CD4-positive, alpha-beta T cell (primary cell): ENCODE measurements at regions not wholly inside any gene's neighbourhood (a gene's known extent, or its start where the extent isn't known, plus 50 kb on each side); places are given as distances from the start of the nearest gene placed in this dataset.

Experiments
- ATAC-seq: fragments of 200-7000 bp; cut with Tn5 transposase; one replicate; pipeline ENCODE4 v1.10.0; 2022; ENCODE audit warnings: mild to moderate bottlenecking; ENCODE audit not compliant: poor library complexity
- CTCF ChIA-PET: fragments of 350-600 bp; sonication (Branson Sonifier 250); formaldehyde crosslinking; loops from one replicate; lab custom pipeline; 2021; ENCODE audit warnings: antibody characterized with exemption, inconsistent platforms; lab: Charles Lee
- POLR2A ChIA-PET: fragments of 350-600 bp; sonication (Branson Sonifier 250); formaldehyde crosslinking; loops from one replicate; lab custom pipeline; 2021; ENCODE audit warnings: antibody characterized with exemption, inconsistent platforms; lab: Charles Lee
- DNase-seq, 14 experiments: peaks; one replicate each; pipeline ENCODE4 v3.0.0-alpha.2; 2013 to 2020; ENCODE audit warnings: mixed read lengths in 2 of 14
- H3K27ac ChIP-seq, 2 donors: one replicate each; pipeline versions ENCODE4 v1.5.1 to v1.7.0; 2013; ENCODE audit warnings: low read length in 2 of 2, low read depth in 1 of 2, mild to moderate bottlenecking in 1 of 2
- H3K27me3 ChIP-seq, 2 experiments: 1 replicate in 1 of 2; 2 replicates in 1 of 2; pipeline versions ENCODE4 v1.6.1 to v1.7.0; 2013; ENCODE audit warnings: low read length in 2 of 2, control low read depth in 1 of 2, mild to moderate bottlenecking in 1 of 2, moderate library complexity in 1 of 2; ENCODE audit not compliant: insufficient read depth in 2 of 2, control insufficient read depth in 1 of 2
- H3K36me3 ChIP-seq: one replicate; pipeline ENCODE4 v1.6.1; 2013; ENCODE audit warnings: low read length, control low read depth; ENCODE audit not compliant: insufficient read depth
- H3K4me1 ChIP-seq: one replicate; pipeline ENCODE4 v1.6.1; 2013; ENCODE audit warnings: low read length, control low read depth; ENCODE audit not compliant: insufficient read depth
- H3K4me3 ChIP-seq: one replicate; pipeline ENCODE4 v1.5.1; 2013; ENCODE audit warnings: mild to moderate bottlenecking, low read length, moderate library complexity
- H3K9me3 ChIP-seq, 2 experiments: 1 replicate in 1 of 2; 2 replicates in 1 of 2; pipeline versions ENCODE4 v1.6.1 to v1.7.0; 2013; ENCODE audit warnings: low read length in 2 of 2, mild to moderate bottlenecking in 2 of 2, control low read depth in 1 of 2, moderate library complexity in 1 of 2; ENCODE audit not compliant: control insufficient read depth in 1 of 2, insufficient read depth in 1 of 2
- H3K27ac Mint-ChIP-seq: one replicate; pipeline ENCODE4 v1.8.0; 2020; ENCODE audit warnings: mixed read lengths
- H3K27me3 Mint-ChIP-seq: one replicate; pipeline ENCODE4 v1.8.0; 2021; ENCODE audit warnings: mixed read lengths
- H3K36me3 Mint-ChIP-seq: one replicate; pipeline ENCODE4 v1.8.0; 2021; ENCODE audit warnings: low read depth, mixed read lengths
- H3K4me1 Mint-ChIP-seq: one replicate; pipeline ENCODE4 v1.8.0; 2021; ENCODE audit warnings: low read depth, mixed read lengths
- H3K4me3 Mint-ChIP-seq: one replicate; pipeline ENCODE4 v1.8.0; 2020; ENCODE audit warnings: mild to moderate bottlenecking, mixed read lengths
- H3K9me3 Mint-ChIP-seq: one replicate; pipeline ENCODE4 v1.8.0; 2020; ENCODE audit warnings: mixed read lengths
- intact Hi-C, 2 experiments: fragments of 100-400 bp; cut with DNase I in 1 of 2; cut with micrococcal nuclease in 1 of 2; formaldehyde crosslinking; loops; one replicate each; pipeline versions ENCODE4 v1.15.1 to v1.9.0; 2023 to 2025; cut with DNase I, micrococcal nuclease
- TF ChIP-seq, protein P1 (sequence below): fragments of 200-600 bp; IDR thresholded peaks from one replicate; pipeline ENCODE4 v1.8.0; 2022; ENCODE audit warnings: antibody characterized with exemption, mild to moderate bottlenecking

DNA sequence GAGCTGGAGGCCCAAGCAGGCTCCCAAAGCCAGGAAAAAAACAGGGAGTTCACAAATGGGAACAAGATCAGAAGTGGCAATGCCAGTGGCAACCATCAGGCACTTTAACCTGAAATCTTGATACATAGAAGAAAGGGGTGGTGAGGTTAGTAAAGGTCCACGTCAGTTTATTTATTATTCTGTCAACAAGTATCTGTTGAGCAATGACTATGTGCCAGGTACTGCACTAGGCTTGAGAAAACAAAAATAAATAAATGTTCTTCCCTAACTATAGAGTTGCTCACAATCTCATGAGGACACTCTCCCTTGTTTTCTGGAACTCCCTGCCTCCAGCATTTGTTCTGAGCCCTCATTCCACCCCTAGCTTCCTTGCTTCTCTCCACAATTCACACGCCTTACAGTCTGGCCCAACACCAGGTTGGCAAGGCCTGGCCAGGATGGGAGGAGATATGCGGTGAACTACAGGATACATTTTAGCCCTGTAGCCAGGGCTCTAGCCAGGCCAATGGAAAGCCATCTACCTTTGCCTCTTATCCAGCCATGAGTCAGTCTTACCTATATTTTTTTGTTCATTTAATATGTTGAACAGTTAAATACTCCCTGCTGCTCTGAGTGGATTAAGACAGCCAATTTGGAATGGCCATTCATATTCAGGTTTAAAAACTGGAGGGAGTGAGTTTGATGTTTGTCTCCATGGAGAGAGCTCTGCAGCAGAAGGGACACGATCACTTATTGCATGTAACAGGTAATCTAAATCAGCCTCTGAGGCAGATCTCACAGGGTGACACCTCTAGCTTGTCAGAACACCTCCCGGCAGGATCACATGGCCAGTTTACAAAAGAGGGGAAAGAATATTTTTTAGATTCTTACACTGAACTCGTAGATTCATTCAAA is 161.9 kb upstream of the ATP11B start:
- Histone ChIP-seq H3K4me3 (no peak overlapping the region), H3K36me3 (no peaks in the 10 kb centered on the region), H3K9me3 (no peaks in the 10 kb centered on the region), H3K27me3 (peaks cover 0 to 7% of the 10 kb centered on the region in 2 experiments), H3K27ac (no peak overlapping the region), H3K4me1 (no peaks in the 10 kb centered on the region)
- Mint-ChIP-seq H3K27ac (no peak overlapping the region), H3K4me3 (no peak overlapping the region), H3K9me3 (no peaks in the 10 kb centered on the region), H3K4me1 (no peaks in the 10 kb centered on the region), H3K27me3 (peaks cover 7% of the 10 kb centered on the region), H3K36me3 (no peaks in the 10 kb centered on the region)
- ChIA-PET POLR2A (no interaction called here), CTCF (no interaction called here)
- TF ChIP-seq, protein P1, sequence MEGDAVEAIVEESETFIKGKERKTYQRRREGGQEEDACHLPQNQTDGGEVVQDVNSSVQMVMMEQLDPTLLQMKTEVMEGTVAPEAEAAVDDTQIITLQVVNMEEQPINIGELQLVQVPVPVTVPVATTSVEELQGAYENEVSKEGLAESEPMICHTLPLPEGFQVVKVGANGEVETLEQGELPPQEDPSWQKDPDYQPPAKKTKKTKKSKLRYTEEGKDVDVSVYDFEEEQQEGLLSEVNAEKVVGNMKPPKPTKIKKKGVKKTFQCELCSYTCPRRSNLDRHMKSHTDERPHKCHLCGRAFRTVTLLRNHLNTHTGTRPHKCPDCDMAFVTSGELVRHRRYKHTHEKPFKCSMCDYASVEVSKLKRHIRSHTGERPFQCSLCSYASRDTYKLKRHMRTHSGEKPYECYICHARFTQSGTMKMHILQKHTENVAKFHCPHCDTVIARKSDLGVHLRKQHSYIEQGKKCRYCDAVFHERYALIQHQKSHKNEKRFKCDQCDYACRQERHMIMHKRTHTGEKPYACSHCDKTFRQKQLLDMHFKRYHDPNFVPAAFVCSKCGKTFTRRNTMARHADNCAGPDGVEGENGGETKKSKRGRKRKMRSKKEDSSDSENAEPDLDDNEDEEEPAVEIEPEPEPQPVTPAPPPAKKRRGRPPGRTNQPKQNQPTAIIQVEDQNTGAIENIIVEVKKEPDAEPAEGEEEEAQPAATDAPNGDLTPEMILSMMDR = no peak
- intact Hi-C loops = no loop called here
- no peak for ATAC-seq
- no peak for DNase-seq

DNA sequence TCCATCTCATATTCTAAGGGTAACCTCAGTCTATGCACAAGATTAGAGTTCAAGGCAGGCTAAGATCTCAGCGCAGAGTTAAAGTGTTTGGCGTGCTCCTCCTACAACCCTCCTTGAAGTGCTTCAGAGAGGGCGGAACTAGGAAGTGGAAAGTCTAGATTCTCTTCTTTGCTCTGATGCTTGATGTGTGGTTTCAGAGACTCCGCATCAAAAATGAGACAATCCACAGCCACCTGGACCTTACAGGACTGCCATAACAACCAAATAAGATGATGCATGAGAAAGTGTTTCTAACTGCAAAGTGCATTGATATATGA is 161.3 kb upstream of the ATP11B start:
- no peaks in the 10 kb centered on the region for H3K4me1 Mint-ChIP-seq
- intact Hi-C loops = no loop called here
- ATAC-seq (no peak), DNase-seq (no peak)
- no peak overlapping the region for H3K27ac Mint-ChIP-seq
- POLR2A ChIA-PET = no interaction called here
- Histone ChIP-seq H3K4me3 (no peak overlapping the region), H3K9me3 (no peaks in the 10 kb centered on the region), H3K4me1 (no peaks in the 10 kb centered on the region), H3K27ac (no peak overlapping the region), H3K36me3 (no peaks in the 10 kb centered on the region), H3K27me3 (peaks cover 0 to 7% of the 10 kb centered on the region in 2 experiments)
- no peaks in the 10 kb centered on the region for H3K9me3 Mint-ChIP-seq
- H3K27me3 Mint-ChIP-seq = peaks cover 5% of the 10 kb centered on the region
- H3K36me3 Mint-ChIP-seq = no peaks in the 10 kb centered on the region
- CTCF ChIA-PET = no interaction called here
- TF ChIP-seq, protein P1 = no peak
- no peak overlapping the region for H3K4me3 Mint-ChIP-seq

DNA sequence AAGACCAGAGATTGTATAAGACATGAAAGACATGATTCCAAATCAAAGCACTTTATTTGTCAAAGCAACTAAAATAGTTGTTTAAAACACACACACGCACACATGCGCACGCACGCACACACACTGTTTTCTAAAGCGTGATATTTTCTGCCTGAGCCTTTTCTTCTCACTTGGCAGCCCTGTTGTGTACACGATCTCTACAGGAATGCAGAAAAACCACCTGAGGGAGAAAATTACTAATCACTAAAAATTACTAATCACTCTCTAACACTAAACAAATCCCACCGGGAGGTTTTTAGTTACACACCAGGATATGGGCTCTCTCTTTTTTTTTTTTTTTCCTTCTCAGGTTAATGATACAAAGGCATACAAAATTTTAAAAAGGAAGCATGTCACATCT is 160.1 kb upstream of the ATP11B start:
- H3K9me3 Mint-ChIP-seq = no peaks in the 10 kb centered on the region
- DNase-seq = no peak
- Histone ChIP-seq H3K27ac (no peak overlapping the region), H3K4me3 (no peak overlapping the region), H3K4me1 (no peaks in the 10 kb centered on the region), H3K27me3 (peaks cover 0 to 7% of the 10 kb centered on the region in 2 experiments), H3K36me3 (no peaks in the 10 kb centered on the region), H3K9me3 (no peaks in the 10 kb centered on the region)
- TF ChIP-seq, protein P1 = no peak
- H3K27me3 Mint-ChIP-seq = peaks cover 9% of the 10 kb centered on the region
- no peak overlapping the region for H3K4me3 Mint-ChIP-seq
- ATAC-seq = no peak
- no peaks in the 10 kb centered on the region for H3K4me1 Mint-ChIP-seq
- no peak overlapping the region for H3K27ac Mint-ChIP-seq
- POLR2A ChIA-PET = no interaction called here
- no peaks in the 10 kb centered on the region for H3K36me3 Mint-ChIP-seq
- CTCF ChIA-PET = no interaction called here
- intact Hi-C loops = no loop called here
